Heart left ventricle (tissue), 13 donors: ENCODE measurements at regions not wholly inside any gene's neighbourhood (a gene's known extent, or its start where the extent isn't known, plus 50 kb on each side); places are given as distances from the start of the nearest gene placed in this dataset.

ENCODE experiments used
- POLR2A ChIP-seq, 2 donors: fragments of 450-650 bp; IDR thresholded peaks; one replicate each; pipeline ENCODE4 v1.6.1; 2017; ENCODE audit warnings: antibody characterized with exemption in 2 of 2, mild to moderate bottlenecking in 2 of 2, moderate library complexity in 2 of 2
- TF ChIP-seq, protein P1 (sequence below), 12 donors: fragments of 200-600 bp; sonication (generic) in 4 of 12; IDR thresholded peaks; one replicate each; pipeline versions ENCODE4 v1.5.0 to v1.8.0; 2018 to 2022; ENCODE audit warnings: antibody characterized with exemption in 12 of 12, mild to moderate bottlenecking in 5 of 12
- donor health status: ischemic (EF 13 %, LVEDD 7.1; RV severe dilation, severe dysfunction).
- donor health status: DM: no; HTN: yes; CAD: no.
- donor health status: DM: no; HTN: no; CAD: no.
- donor health status: ischemic (EF 25% LVEDD 6.9; RV normal size, moderate dysfunction).
- donor health status: ischemic (EF 25% LVEDD 5.7; RV mildly dilated, moderate dysfunction).
- donor health status: ischemic (EF 35%, LVEDD 5.7; RV mildly dilated, moderate dysfunction).
- donor health status: nonischemic (EF 11% LVEDD 7.7; RV severe dilation, severe dysfunction).
- donor health status: DM: yes; HTN: yes; CAD: no.
- donor health status: PGD.
- donor health status: ischemic (EF 29% LVEDD 5.4; RV normal size, mild dysfunction).
- donor health status: nonischemic (EF 23%, LVEDD 6.1; RV moderate dilation, normal function).

DNA sequence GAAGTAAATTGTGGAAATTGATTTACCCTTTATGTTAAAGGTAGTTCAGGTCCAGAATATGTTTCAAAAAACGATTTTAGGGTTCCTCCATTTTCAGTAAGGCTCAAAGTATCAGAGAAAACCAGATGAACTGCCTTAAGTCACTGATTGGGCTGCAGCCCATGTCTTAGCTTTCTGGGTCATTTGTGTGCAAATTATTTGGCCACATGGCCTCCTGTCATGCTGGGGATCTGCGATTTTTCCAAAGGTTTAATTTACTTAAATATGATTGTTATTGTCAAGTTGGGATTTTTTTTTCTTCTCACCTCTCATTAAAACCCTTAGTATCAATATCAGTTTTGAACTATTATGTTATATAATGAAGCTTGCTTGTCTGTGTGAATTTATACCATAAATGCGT is 135.9 kb upstream of the DPYD start:
- TF ChIP-seq, protein P1, sequence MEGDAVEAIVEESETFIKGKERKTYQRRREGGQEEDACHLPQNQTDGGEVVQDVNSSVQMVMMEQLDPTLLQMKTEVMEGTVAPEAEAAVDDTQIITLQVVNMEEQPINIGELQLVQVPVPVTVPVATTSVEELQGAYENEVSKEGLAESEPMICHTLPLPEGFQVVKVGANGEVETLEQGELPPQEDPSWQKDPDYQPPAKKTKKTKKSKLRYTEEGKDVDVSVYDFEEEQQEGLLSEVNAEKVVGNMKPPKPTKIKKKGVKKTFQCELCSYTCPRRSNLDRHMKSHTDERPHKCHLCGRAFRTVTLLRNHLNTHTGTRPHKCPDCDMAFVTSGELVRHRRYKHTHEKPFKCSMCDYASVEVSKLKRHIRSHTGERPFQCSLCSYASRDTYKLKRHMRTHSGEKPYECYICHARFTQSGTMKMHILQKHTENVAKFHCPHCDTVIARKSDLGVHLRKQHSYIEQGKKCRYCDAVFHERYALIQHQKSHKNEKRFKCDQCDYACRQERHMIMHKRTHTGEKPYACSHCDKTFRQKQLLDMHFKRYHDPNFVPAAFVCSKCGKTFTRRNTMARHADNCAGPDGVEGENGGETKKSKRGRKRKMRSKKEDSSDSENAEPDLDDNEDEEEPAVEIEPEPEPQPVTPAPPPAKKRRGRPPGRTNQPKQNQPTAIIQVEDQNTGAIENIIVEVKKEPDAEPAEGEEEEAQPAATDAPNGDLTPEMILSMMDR (IDR thresholded peaks at IDR 0.05), result no peak
- TF ChIP-seq POLR2A (IDR thresholded peaks at IDR 0.05), result no peak
